Loucy (cell line): ENCODE measurements at regions not wholly inside any gene's neighbourhood (a gene's known extent, or its start where the extent isn't known, plus 50 kb on each side); places are given as distances from the start of the nearest gene placed in this dataset.

ENCODE experiments used
- EZH2phosphoT487 ChIP-seq: fragments of 200-600 bp; IDR thresholded peaks from 2 replicates; pipeline ENCODE4 v1.6.1; 2018; ENCODE audit warnings: antibody characterized with exemption, mild to moderate bottlenecking, moderate library complexity, borderline replicate concordance
- TF ChIP-seq, protein P1 (sequence below): fragments of 200-600 bp; sonication (generic); conservative IDR thresholded peaks from 2 replicates; pipeline ENCODE4 v1.5.1; 2014; ENCODE audit warnings: mild to moderate bottlenecking, antibody characterized with exemption, low read length

- TF ChIP-seq, protein P1, sequence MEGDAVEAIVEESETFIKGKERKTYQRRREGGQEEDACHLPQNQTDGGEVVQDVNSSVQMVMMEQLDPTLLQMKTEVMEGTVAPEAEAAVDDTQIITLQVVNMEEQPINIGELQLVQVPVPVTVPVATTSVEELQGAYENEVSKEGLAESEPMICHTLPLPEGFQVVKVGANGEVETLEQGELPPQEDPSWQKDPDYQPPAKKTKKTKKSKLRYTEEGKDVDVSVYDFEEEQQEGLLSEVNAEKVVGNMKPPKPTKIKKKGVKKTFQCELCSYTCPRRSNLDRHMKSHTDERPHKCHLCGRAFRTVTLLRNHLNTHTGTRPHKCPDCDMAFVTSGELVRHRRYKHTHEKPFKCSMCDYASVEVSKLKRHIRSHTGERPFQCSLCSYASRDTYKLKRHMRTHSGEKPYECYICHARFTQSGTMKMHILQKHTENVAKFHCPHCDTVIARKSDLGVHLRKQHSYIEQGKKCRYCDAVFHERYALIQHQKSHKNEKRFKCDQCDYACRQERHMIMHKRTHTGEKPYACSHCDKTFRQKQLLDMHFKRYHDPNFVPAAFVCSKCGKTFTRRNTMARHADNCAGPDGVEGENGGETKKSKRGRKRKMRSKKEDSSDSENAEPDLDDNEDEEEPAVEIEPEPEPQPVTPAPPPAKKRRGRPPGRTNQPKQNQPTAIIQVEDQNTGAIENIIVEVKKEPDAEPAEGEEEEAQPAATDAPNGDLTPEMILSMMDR: no peak
- no peak for TF ChIP-seq EZH2phosphoT487
Observed at GRCh38 chr2:21644266-21644665, 520.5 kb downstream of the TDRD15 start.
